GM19035 (cell line): ENCODE measurements at regions not wholly inside any gene's neighbourhood (a gene's known extent, or its start where the extent isn't known, plus 50 kb on each side); places are given as distances from the start of the nearest gene placed in this dataset.
A peak's percentile ranks its signal among the peaks of the same experiment; 100 is the strongest.
"Not testable (repeated sequence)": the region's sequence is repeated elsewhere in the genome, so short reads cannot be mapped to it uniquely, and the experiment has no call there.

ENCODE experiments used
- ATAC-seq: cut with Tn5 transposase; IDR thresholded peaks from one replicate; pipeline ENCODE4 v1.9.1; 2021; ENCODE audit not compliant: unreplicated experiment

- no peak for ATAC-seq
Measured at GRCh38 chr1:60918867-60919266, 163.5 kb upstream of the NFIA start.

DNA sequence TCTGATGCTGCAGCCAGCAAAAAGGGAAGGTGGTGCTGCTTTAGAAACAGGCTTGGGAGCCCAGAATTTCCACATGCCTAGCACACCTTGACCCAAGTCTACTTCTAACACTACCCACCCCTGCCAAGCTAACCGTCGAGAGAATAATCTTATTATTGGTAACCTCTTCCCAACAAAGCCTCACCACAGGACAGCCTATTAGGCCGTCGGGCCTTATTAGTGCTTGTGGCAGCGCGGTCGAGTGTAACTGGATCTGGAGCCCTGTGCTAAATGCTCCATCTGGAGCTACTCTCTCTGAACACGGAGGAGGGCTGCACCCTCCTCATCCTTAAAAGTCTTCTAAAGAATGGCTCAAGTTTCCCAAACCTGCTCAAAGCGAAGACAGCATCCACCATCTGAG is 165.5 kb upstream of the NFIA start:
- ATAC-seq, result no peak

DNA sequence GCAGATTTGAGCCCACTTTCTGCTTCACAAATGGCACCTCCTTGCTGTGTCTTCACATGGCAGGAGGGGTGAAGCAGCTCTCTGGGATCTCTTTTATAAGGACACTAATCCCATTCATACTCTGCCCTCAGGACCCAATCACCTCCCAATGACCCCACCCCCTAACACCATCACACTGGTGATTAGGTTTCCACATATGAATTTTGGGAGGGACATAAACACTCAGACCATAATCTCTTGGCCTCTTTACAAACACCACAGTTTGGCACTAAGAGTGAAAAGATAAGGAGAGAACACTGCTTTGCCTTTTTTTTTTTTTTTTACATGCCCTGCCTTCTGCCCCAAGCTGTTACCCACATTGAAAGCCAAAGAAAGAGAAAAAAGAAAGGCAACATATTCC is 166.2 kb upstream of the NFIA start:
- ATAC-seq, result no peak

- ATAC-seq, result no peak
Measured at GRCh38 chr1:60915441-60915840, 166.9 kb upstream of the NFIA start.

GRCh38 chr1:60914982-60915381 is 167.4 kb upstream of the NFIA start:
- ATAC-seq, result no peak

- not testable (repeated sequence) for ATAC-seq
Measured at GRCh38 chr1:60913708-60914107, 168.7 kb upstream of the NFIA start.

DNA sequence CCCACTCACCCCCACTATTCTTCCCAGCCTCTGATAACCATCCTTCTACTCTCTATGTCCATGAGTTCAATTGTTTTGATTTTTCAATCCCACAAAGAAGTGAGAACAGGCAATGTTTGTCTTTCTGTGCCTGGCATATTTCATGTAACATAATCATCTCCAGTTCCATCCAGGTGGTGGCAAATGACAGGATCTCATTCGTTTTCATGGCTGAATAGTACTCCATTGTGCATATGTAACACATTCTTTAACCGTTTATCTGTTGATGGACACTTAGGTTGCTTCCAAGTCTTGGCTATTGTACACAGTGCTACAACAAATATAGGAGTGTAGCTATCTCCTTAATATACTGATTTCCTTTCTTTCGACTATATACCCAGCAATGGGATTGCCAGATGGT is 169.3 kb upstream of the NFIA start:
- ATAC-seq, result no peak

DNA sequence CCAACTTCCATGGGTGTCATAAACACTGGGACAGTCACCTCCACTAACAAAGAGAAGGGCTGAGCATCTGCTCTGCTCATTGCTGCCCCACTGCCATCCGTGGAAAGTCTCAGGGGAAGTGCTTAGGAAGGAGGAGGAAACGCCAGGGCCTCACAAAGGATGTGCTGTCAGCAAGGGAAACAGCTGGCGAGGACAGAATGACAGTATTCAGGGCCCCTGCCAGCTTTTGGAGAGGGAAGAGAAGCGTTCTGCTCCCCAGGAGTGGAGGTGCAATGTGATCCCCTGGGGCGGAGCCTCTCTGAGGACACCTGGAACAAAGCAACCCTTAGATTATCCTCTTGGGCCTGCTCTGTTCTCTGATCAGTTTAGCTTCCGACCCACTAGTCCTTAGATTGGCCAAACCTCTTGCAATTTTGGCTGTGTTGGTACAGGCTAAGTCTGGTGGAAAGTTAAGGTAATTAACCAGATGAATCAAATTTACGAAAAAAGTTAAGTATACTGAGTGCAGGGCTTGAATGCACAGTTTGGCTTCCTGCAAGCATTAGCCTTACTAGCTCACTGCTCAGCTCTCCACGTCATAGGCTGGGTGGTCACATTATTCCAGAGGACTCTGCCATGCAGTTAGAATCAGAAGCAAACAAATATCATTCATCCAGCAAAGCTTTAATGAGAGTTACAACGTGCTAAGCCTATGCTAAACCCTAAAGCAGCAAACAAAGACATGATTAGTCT is 170.2 kb upstream of the NFIA start:
- no peak for ATAC-seq

- no peak for ATAC-seq
Measured at GRCh38 chr1:60908159-60908558, 174.2 kb upstream of the NFIA start.

GRCh38 chr1:60906526-60906925 is 175.8 kb upstream of the NFIA start:
- ATAC-seq, result no peak

- no peak for ATAC-seq
Measured at GRCh38 chr1:60906039-60906438, 176.3 kb upstream of the NFIA start.

GRCh38 chr1:60904099-60904851 is 178.1 kb upstream of the NFIA start:
- no peak for ATAC-seq

- no peak for ATAC-seq
Measured at GRCh38 chr1:60903591-60903990, 178.8 kb upstream of the NFIA start.

DNA sequence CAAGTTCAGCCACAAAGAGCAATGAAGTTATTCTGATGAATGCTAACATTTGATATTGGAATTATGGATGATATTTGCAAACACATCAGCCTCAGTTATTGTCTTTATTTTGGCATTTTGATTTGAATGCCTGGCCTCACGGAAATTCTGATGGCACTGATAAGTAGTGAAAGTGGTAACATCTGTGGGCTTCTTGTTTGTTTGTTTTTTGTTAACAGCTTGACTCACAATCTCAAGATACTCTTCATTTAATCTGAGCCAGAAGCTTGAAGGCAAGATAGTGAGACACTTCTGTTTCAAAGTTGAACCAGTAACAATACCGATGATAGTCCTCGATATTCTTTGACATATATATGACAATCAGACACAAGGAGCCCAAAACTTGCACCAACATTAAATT is 182.9 kb upstream of the NFIA start:
- no peak for ATAC-seq

GRCh38 chr1:60898987-60899386 is 183.4 kb upstream of the NFIA start:
- peak; percentile 68 for ATAC-seq

DNA sequence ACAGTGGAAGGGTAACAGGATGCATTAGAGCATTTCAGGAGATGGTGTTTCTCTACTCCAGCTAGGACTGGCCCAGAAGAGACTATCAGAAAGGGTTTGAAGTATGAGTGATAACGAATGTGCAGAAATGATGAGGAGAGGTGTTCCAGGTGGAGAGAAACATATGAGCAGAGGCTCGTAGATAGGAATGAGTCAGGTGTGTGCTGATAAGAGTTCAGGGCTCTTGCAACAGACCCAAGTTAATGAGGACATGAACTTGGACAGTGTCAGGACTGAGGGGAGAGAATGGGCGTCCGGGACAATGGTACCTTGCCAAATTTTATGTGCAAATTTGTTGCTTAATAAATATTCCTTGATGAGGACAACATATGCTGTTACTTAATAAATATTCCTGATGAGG is 183.9 kb upstream of the NFIA start:
- no peak for ATAC-seq

- ATAC-seq, result no peak
Measured at GRCh38 chr1:60896701-60897363, 185.5 kb upstream of the NFIA start.

DNA sequence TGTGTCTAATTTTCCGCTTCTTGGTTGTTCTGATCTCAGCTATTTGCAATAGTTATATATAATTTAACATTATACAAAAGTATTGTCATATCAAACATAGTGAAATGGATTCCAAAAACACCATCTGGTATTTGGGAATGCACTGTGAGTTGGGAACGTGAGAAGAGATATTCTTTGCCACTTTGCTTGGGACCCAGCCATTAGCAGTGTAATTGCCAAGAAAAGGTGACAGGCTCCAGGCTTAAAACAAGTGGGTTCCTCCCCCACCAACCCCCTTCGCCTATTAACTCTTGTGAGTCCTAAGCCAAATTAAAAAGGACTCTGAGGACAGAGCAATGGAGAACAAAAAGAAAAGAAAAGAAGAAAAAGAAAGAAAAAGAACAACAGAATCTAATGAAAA is 186.7 kb upstream of the NFIA start:
- no peak for ATAC-seq

DNA sequence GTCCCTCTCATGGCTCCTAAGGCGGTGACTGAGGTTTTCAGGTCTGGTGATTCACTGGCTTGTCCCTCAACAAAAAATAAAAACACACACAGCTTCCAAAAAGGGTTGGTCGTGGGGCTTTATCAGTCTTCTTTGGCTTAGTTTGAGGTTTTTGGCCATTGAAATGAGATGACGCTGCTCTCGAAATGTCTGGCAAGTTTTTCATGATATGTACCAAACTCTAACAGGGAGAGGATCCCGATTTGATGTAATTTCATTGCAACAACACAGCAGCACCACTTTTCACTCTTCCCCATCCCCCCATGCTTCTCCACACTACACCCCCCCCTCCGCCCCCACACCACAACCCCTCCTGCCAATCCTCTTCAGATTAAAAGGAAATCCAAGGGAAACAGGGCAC is 187.1 kb upstream of the NFIA start:
- no peak for ATAC-seq

- no peak for ATAC-seq
Measured at GRCh38 chr1:60894741-60895140, 187.6 kb upstream of the NFIA start.

DNA sequence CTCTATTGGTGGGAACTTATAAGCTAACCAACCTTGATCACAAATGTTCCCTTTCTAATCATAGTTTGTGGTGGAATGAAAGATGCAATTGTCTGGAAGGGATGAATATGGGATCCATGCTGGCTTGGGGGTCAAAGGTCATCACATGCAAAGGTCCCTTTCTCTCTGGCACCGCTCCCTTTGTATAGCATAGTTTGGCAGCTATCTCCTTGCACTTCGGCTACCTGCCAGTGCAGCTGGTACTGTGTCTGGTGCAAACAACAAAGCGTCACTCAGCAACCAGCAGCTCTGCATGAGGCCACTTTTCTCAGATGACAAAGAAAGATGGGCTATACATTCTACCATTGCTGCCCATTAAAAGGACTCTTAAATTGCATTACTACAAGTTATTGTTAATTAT is 188.2 kb upstream of the NFIA start:
- no peak for ATAC-seq
